ENCODE measurements at regions not wholly inside any gene's neighbourhood (a gene's known extent, or its start where the extent isn't known, plus 50 kb on each side); places are given as distances from the start of the nearest gene placed in this dataset.
A peak's percentile ranks its signal among the peaks of the same experiment; 100 is the strongest.

DNA sequence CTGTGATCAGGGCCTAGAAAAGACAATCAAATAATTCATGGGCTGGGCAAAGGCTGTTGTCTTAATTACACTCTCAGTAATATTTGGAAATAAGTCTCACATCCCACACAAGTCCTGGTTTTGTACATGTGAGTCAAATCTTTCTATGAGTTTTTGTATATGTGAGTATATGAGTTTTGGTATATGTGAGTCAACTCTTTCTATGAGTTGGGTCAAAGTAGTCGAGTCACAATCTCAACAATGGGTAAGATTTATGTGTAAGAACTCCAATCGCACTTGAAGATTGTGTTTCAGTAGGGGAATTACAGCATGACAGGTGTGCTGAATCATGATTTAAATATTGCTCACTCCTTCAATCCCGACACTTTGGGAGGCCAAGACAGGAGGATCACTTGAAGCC is 975.5 kb upstream of the TSPY4 start:
- Histone ChIP-seq H3K36me3 (no peaks in the 10 kb centered on the region), H3K4me3 (no peak overlapping the region), H3K9me3 (no peaks in the 10 kb centered on the region), H3K4me1 (no peaks in the 10 kb centered on the region), H3K27ac (no peak overlapping the region), H3K27me3 (no peaks in the 10 kb centered on the region)
- TF ChIP-seq, protein P1, sequence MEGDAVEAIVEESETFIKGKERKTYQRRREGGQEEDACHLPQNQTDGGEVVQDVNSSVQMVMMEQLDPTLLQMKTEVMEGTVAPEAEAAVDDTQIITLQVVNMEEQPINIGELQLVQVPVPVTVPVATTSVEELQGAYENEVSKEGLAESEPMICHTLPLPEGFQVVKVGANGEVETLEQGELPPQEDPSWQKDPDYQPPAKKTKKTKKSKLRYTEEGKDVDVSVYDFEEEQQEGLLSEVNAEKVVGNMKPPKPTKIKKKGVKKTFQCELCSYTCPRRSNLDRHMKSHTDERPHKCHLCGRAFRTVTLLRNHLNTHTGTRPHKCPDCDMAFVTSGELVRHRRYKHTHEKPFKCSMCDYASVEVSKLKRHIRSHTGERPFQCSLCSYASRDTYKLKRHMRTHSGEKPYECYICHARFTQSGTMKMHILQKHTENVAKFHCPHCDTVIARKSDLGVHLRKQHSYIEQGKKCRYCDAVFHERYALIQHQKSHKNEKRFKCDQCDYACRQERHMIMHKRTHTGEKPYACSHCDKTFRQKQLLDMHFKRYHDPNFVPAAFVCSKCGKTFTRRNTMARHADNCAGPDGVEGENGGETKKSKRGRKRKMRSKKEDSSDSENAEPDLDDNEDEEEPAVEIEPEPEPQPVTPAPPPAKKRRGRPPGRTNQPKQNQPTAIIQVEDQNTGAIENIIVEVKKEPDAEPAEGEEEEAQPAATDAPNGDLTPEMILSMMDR (IDR thresholded peaks at IDR 0.05) = no peak
- DNase-seq = no peak
- intact Hi-C loops (cut with DNase I; ENCODE audit: low total_unique reads) = no loop called here

DNA sequence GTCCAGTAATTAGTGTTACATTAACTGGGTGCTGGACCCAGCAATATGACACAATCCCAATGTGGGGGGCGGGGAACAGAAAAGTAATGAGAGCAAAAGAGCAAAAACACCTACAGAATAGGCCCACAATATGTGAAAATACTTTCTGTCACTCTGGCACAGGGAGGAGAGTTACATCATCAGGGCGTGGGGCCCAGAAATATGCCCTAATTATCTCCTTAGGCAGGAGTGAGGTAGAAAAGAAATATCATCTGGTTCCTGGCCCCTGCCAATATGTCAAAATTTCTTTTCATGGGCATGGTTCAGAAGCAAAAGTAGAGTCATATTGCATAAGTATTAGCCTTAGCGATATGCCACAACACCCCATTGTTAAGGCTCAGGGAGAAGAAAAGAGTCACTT is 959.8 kb upstream of the TSPY4 start:
- H3K4me1 ChIP-seq = no peaks in the 10 kb centered on the region
- H3K36me3 ChIP-seq = no peaks in the 10 kb centered on the region
- TF ChIP-seq, protein P1 (IDR thresholded peaks at IDR 0.05) = no peak
- no peak overlapping the region for H3K27ac ChIP-seq
- H3K9me3 ChIP-seq = no peaks in the 10 kb centered on the region
- H3K4me3 ChIP-seq = no peak overlapping the region
- DNase-seq = no peak
- no peaks in the 10 kb centered on the region for H3K27me3 ChIP-seq
- intact Hi-C loops (cut with DNase I; ENCODE audit: low total_unique reads) = no loop called here

DNA sequence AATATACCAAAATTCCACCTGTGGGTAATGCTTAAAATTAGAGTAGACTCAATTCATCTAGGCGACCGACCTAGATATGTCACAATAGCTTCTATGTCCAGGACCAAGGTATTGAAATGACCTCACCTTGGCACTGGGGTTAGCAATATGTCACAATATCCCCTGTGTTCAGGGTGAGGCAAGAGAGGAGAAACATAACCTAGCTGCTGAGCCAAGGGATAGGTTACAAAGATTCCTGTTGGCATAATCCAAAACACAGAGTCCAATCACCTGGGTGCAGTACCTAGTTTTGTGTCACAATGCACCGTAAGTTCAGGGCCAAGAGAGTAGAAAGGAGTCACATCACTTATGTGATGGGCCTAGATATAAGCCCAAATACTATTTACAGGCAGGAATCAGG is 957.5 kb upstream of the TSPY4 start:
- H3K4me3 ChIP-seq = no peak overlapping the region
- intact Hi-C loops (cut with DNase I; ENCODE audit: low total_unique reads) = no loop called here
- H3K4me1 ChIP-seq = no peaks in the 10 kb centered on the region
- no peak for DNase-seq
- TF ChIP-seq, protein P1 (IDR thresholded peaks at IDR 0.05) = no peak
- H3K36me3 ChIP-seq = no peaks in the 10 kb centered on the region
- no peaks in the 10 kb centered on the region for H3K27me3 ChIP-seq
- H3K9me3 ChIP-seq = no peaks in the 10 kb centered on the region
- H3K27ac ChIP-seq = no peak overlapping the region

DNA sequence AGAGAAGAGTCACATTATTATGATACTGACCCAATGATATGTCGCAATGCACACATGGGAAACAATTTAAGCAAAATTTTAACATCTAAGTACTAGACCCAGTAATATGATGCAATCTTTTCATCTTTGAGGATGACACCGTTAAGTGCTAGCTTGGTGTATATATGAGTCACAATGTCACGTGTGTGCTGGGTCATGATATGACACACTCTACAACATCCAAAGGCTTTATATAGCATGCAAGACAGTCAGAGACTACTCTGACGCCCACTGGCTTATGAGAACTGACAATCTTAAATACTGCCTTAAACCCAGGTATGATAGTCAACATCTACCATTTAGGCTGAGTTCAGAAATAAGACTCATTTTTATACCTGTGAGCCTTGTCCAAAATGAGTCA is 955.8 kb upstream of the TSPY4 start:
- Histone ChIP-seq H3K27me3 (no peaks in the 10 kb centered on the region), H3K9me3 (no peaks in the 10 kb centered on the region), H3K36me3 (no peaks in the 10 kb centered on the region), H3K27ac (no peak overlapping the region), H3K4me1 (no peaks in the 10 kb centered on the region), H3K4me3 (no peak overlapping the region)
- TF ChIP-seq, protein P1 (IDR thresholded peaks at IDR 0.05) = no peak
- intact Hi-C loops (cut with DNase I; ENCODE audit: low total_unique reads) = no loop called here
- DNase-seq = no peak

DNA sequence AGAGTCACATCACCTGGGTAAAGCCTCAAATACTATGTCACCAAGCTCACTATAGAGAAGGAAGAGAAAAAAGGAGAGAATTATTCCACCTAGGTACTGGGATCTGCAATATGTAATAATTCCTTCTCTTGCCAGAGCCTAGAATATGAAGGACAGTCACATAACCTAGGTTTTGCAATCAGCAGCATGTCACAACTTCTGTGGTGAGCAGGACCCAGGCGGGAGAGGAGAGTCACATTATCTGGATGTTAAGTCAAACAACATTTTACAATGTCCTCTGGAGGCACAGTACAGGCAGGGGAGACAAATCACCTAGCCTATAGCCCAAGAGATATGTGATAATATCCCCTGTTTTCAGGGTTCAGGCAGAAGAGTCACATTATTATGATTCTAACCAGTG is 951.2 kb upstream of the TSPY4 start:
- intact Hi-C loops (cut with DNase I; ENCODE audit: low total_unique reads) = no loop called here

More for the DNA sequence above, 951.2 kb upstream of the TSPY4 start:
- Histone ChIP-seq H3K27ac (no peak overlapping the region), H3K36me3 (no peaks in the 10 kb centered on the region), H3K4me1 (no peaks in the 10 kb centered on the region), H3K4me3 (no peak overlapping the region), H3K9me3 (no peaks in the 10 kb centered on the region), H3K27me3 (no peaks in the 10 kb centered on the region)
- DNase-seq = peak in 1 of 2 donors; percentile 20
- TF ChIP-seq, protein P1 (IDR thresholded peaks at IDR 0.05) = no peak
